Keratinocyte (primary cell): ENCODE measurements at regions not wholly inside any gene's neighbourhood (a gene's known extent, or its start where the extent isn't known, plus 50 kb on each side); places are given as distances from the start of the nearest gene placed in this dataset.

Experiments
- DNase-seq: peaks from one replicate; pipeline ENCODE4 v3.0.0-alpha.2; 2011; ENCODE audit warnings: low read depth, missing footprints, low spot score
- FAIRE-seq: peaks from 2 replicates; lab custom pipeline; 2011; peaks lifted over from hg19 to GRCh38; lab: Jason Lieb, UNC
- H2AFZ ChIP-seq: 2 replicates; pipeline ENCODE4 v1.6.0; 2012; ENCODE audit warnings: low read length, control low read depth, inconsistent platforms; ENCODE audit not compliant: control insufficient read depth
- H3K27ac ChIP-seq: 2 replicates; pipeline ENCODE4 v1.5.1; 2011; ENCODE audit warnings: low read length; ENCODE audit not compliant: control insufficient read depth, insufficient read depth
- H3K27me3 ChIP-seq: 3 replicates; pipeline ENCODE4 v1.6.0; 2011; ENCODE audit warnings: low read length; ENCODE audit not compliant: control insufficient read depth, insufficient read depth; ENCODE audit errors: extremely low read depth
- H3K36me3 ChIP-seq, 2 experiments: 2 replicates in 1 of 2; 3 replicates in 1 of 2; pipeline ENCODE4 v1.5.1; 2011; ENCODE audit warnings: low read length in 2 of 2, mild to moderate bottlenecking in 1 of 2; ENCODE audit not compliant: control insufficient read depth in 2 of 2, insufficient read depth in 2 of 2; ENCODE audit errors: extremely low read depth in 1 of 2
- H3K4me1 ChIP-seq: 3 replicates; pipeline ENCODE4 v1.5.1; 2011; ENCODE audit warnings: low read length; ENCODE audit not compliant: control insufficient read depth, insufficient read depth; ENCODE audit errors: extremely low read depth
- H3K4me2 ChIP-seq: 3 replicates; pipeline ENCODE4 v1.6.0; 2011; ENCODE audit warnings: low read depth, low read length; ENCODE audit not compliant: control insufficient read depth, insufficient read depth; ENCODE audit errors: extremely low read depth
- H3K4me3 ChIP-seq, 3 experiments: fragments of 200-600 bp in 1 of 3; sonication (generic) in 1 of 3; 2 replicates in 2 of 3; 3 replicates in 1 of 3; pipeline ENCODE4 v1.5.1; 2011 to 2016; ENCODE audit warnings: low read length in 3 of 3, mild to moderate bottlenecking in 3 of 3, control low read depth in 2 of 3, inconsistent platforms in 1 of 3, low read depth in 1 of 3, mixed read lengths in 1 of 3, mixed run types in 1 of 3, moderate library complexity in 1 of 3; ENCODE audit not compliant: control insufficient read depth in 2 of 3, insufficient read depth in 2 of 3; ENCODE audit errors: extremely low read depth in 1 of 3
- H3K79me2 ChIP-seq: 2 replicates; pipeline ENCODE4 v1.6.0; 2012; ENCODE audit warnings: low read length; ENCODE audit not compliant: control insufficient read depth, insufficient read depth
- H3K9ac ChIP-seq: 3 replicates; pipeline ENCODE4 v1.6.0; 2011; ENCODE audit warnings: low read length; ENCODE audit not compliant: control insufficient read depth, insufficient read depth; ENCODE audit errors: extremely low read depth
- H3K9me1 ChIP-seq: 3 replicates; pipeline ENCODE4 v1.6.0; 2011; ENCODE audit warnings: low read length; ENCODE audit not compliant: control insufficient read depth, insufficient read depth; ENCODE audit errors: extremely low read depth
- H3K9me3 ChIP-seq: 2 replicates; pipeline ENCODE4 v1.5.1; 2012; ENCODE audit warnings: low read depth, low read length; ENCODE audit not compliant: control insufficient read depth
- H4K20me1 ChIP-seq: 3 replicates; pipeline ENCODE4 v1.6.0; 2011; ENCODE audit warnings: low read length; ENCODE audit not compliant: control insufficient read depth, insufficient read depth; ENCODE audit errors: extremely low read depth
- CTCF ChIP-seq, 3 experiments: IDR thresholded peaks in 1 of 3; conservative IDR thresholded peaks in 1 of 3; optimal IDR thresholded peaks in 1 of 3; 2 replicates in 2 of 3; 3 replicates in 1 of 3; pipeline versions ENCODE3 to v1.5.1; 2011; ENCODE audit warnings: low read length in 3 of 3, mild to moderate bottlenecking in 3 of 3, moderate library complexity in 2 of 3, control low read depth in 1 of 3, inconsistent platforms in 1 of 3; ENCODE audit not compliant: insufficient read depth in 2 of 3; ENCODE audit errors: extremely low read depth in 1 of 3
- EZH2 ChIP-seq: IDR thresholded peaks from one replicate; pipeline ENCODE4 v1.6.1; 2012; ENCODE audit warnings: inconsistent platforms, mild to moderate bottlenecking, low read length, moderate library complexity
- dilution Hi-C: fragments of 300-500 bp; cut with MboI; formaldehyde crosslinking; loops from one replicate; pipeline ENCODE4 v1.7.0; 2020; ENCODE audit warnings: low sequenced_read_pairs; ENCODE audit not compliant: extremely low pct_ligation_motif_present

GRCh38 chr1:239268007-239268406 is 118.4 kb upstream of the CHRM3 start:
- no peak overlapping the region for H2AFZ ChIP-seq
- no peaks in the 10 kb centered on the region for H4K20me1 ChIP-seq
- H3K9me3 ChIP-seq, result no peaks in the 10 kb centered on the region
- FAIRE-seq, result no peak
- no peak overlapping the region for H3K4me3 ChIP-seq
- H3K9ac ChIP-seq, result no peak overlapping the region
- no peaks in the 10 kb centered on the region for H3K27me3 ChIP-seq
- H3K36me3 ChIP-seq, result no peaks in the 10 kb centered on the region
- H3K27ac ChIP-seq, result no peak overlapping the region
- H3K79me2 ChIP-seq, result no peaks in the 10 kb centered on the region
- H3K9me1 ChIP-seq, result no peaks in the 10 kb centered on the region
- no peak for TF ChIP-seq CTCF (optimal IDR thresholded peaks at IDR 0.05 in 1 of 3, IDR thresholded peaks at IDR 0.05 in 1 of 3, conservative IDR thresholded peaks at IDR 0.05 in 1 of 3; ENCODE audit: extremely low read depth in 1 of 3, insufficient read depth in 2 of 3, low read length in 3 of 3)
- TF ChIP-seq EZH2, result no peak
- dilution Hi-C loops, result no loop called here
- no peak for DNase-seq
- H3K4me2 ChIP-seq, result no peak overlapping the region
- no peaks in the 10 kb centered on the region for H3K4me1 ChIP-seq

GRCh38 chr1:239263801-239264200 is 122.6 kb upstream of the CHRM3 start:
- H3K36me3 ChIP-seq, result no peaks in the 10 kb centered on the region
- H3K9me1 ChIP-seq, result no peaks in the 10 kb centered on the region
- no peaks in the 10 kb centered on the region for H3K79me2 ChIP-seq
- no peak overlapping the region for H3K9ac ChIP-seq
- H3K4me3 ChIP-seq, result no peak overlapping the region
- H4K20me1 ChIP-seq, result no peaks in the 10 kb centered on the region
- no peaks in the 10 kb centered on the region for H3K9me3 ChIP-seq
- FAIRE-seq (no peak), DNase-seq (no peak)
- no peaks in the 10 kb centered on the region for H3K27me3 ChIP-seq
- TF ChIP-seq EZH2, result no peak
- no peak for TF ChIP-seq CTCF (optimal IDR thresholded peaks at IDR 0.05 in 1 of 3, IDR thresholded peaks at IDR 0.05 in 1 of 3, conservative IDR thresholded peaks at IDR 0.05 in 1 of 3; ENCODE audit: extremely low read depth in 1 of 3, insufficient read depth in 2 of 3, low read length in 3 of 3)
- H2AFZ ChIP-seq, result no peak overlapping the region
- no peaks in the 10 kb centered on the region for H3K4me1 ChIP-seq
- no peak overlapping the region for H3K27ac ChIP-seq
- dilution Hi-C loops, result no loop called here
- H3K4me2 ChIP-seq, result no peak overlapping the region
